SK-N-SH (cell line): ENCODE measurements at regions not wholly inside any gene's neighbourhood (a gene's known extent, or its start where the extent isn't known, plus 50 kb on each side); places are given as distances from the start of the nearest gene placed in this dataset.

Experiments used
- CTCF ChIA-PET: fragments of 300-600, 350-600 bp; formaldehyde crosslinking; extraction: SDS; loops from one replicate; lab custom pipeline; 2021; lab: Yijun Ruan, JAX
- POLR2A ChIA-PET: fragments of 350-600 bp; sonication (Branson Sonifier 250); formaldehyde crosslinking; extraction: SDS; loops from one replicate; lab custom pipeline; 2020; ENCODE audit warnings: antibody characterized with exemption, inconsistent platforms; lab: Yijun Ruan, JAX
- DNase-seq: peaks from one replicate; pipeline ENCODE4 v3.0.0; 2012
- H2AFZ ChIP-seq: fragments of 200-600 bp; sonication (generic); 2 replicates; pipeline ENCODE4 v1.8.1; 2016; ENCODE audit warnings: antibody characterized with exemption, mild to moderate bottlenecking, low read depth
- H3F3A ChIP-seq: fragments of 200-600 bp; sonication (generic); replicated peaks from 2 replicates; pipeline ENCODE3; 2016; ENCODE audit warnings: antibody characterized with exemption, mild to moderate bottlenecking; ENCODE audit not compliant: insufficient read depth
- H3K27ac ChIP-seq, 2 experiments: fragments of 200-500 bp in 1 of 2; fragments of 200-600 bp in 1 of 2; sonication (Bioruptor generic) in 1 of 2; sonication (generic), shearing (Covaris generic) in 1 of 2; 2 replicates each; pipeline versions ENCODE4 v1.5.1 to v1.6.1; 2014 to 2016; ENCODE audit warnings: low read depth in 2 of 2, inconsistent platforms in 1 of 2, low read length in 1 of 2, mild to moderate bottlenecking in 1 of 2, mixed read lengths in 1 of 2
- H3K27me3 ChIP-seq: fragments of 200-600 bp; sonication (generic), shearing (Covaris generic); 2 replicates; pipeline ENCODE4 v1.6.1; 2016; ENCODE audit warnings: mixed run types; ENCODE audit not compliant: insufficient read depth
- H3K36me3 ChIP-seq, 2 experiments: fragments of 200-500 bp in 1 of 2; fragments of 200-600 bp in 1 of 2; sonication (Bioruptor generic) in 1 of 2; sonication (generic) in 1 of 2; replicated peaks in 1 of 2; 2 replicates each; pipeline versions ENCODE3 to v1.5.1; 2014 to 2016; ENCODE audit warnings: low read length in 1 of 2, mild to moderate bottlenecking in 1 of 2; ENCODE audit not compliant: insufficient read depth in 2 of 2, control insufficient read depth in 1 of 2
- H3K4me1 ChIP-seq, 2 experiments: fragments of 200-500 bp in 1 of 2; fragments of 200-600 bp in 1 of 2; sonication (Bioruptor generic) in 1 of 2; sonication (generic), shearing (Covaris generic) in 1 of 2; 2 replicates each; pipeline versions ENCODE4 v1.5.1 to v1.6.1; 2014 to 2016; ENCODE audit warnings: low read depth in 1 of 2, low read length in 1 of 2, mixed run types in 1 of 2; ENCODE audit not compliant: insufficient read depth in 2 of 2, control insufficient read depth in 1 of 2
- H3K4me2 ChIP-seq: fragments of 200-600 bp; sonication (generic), shearing (Covaris generic); 2 replicates; pipeline ENCODE4 v1.6.1; 2017; ENCODE audit warnings: mixed run types
- H3K4me3 ChIP-seq, 2 experiments: fragments of 200-500 bp in 1 of 2; fragments of 200-600 bp in 1 of 2; sonication (Bioruptor generic) in 1 of 2; sonication (generic), shearing (Covaris generic) in 1 of 2; 2 replicates each; pipeline versions ENCODE4 v1.5.1 to v1.8.1; 2014 to 2016; ENCODE audit warnings: low read depth in 2 of 2, inconsistent platforms in 1 of 2, low read length in 1 of 2, mild to moderate bottlenecking in 1 of 2, mixed read lengths in 1 of 2, moderate library complexity in 1 of 2
- H3K79me2 ChIP-seq: fragments of 200-600 bp; sonication (generic); 2 replicates; pipeline ENCODE4 v1.8.1; 2017; ENCODE audit warnings: mild to moderate bottlenecking; ENCODE audit not compliant: insufficient read depth
- H3K9ac ChIP-seq: fragments of 200-600 bp; sonication (generic); 2 replicates; pipeline ENCODE4 v1.6.1; 2017; ENCODE audit warnings: mixed run types
- H3K9me2 ChIP-seq: fragments of 200-600 bp; sonication (generic); 2 replicates; pipeline ENCODE4 v1.6.1; 2017; ENCODE audit warnings: mixed run types
- H3K9me3 ChIP-seq: fragments of 200-600 bp; sonication (generic); 2 replicates; pipeline ENCODE4 v1.6.1; 2017; ENCODE audit warnings: mixed run types, mild to moderate bottlenecking, moderate library complexity
- H4K20me1 ChIP-seq: fragments of 200-600 bp; sonication (generic); 2 replicates; pipeline ENCODE4 v1.6.1; 2017; ENCODE audit warnings: mild to moderate bottlenecking, mixed run types; ENCODE audit not compliant: insufficient read depth
- ELF1 ChIP-seq: IDR thresholded peaks from 2 replicates; pipeline ENCODE4 v1.4.0; 2012
- EP300 ChIP-seq, 2 experiments: IDR thresholded peaks; 2 replicates each; pipeline versions ENCODE4 v1.4.0 to v1.6.1; 2012; ENCODE audit warnings: borderline replicate concordance in 1 of 2, low read depth in 1 of 2, low read length in 1 of 2
- EZH2phosphoT487 ChIP-seq: fragments of 200-600 bp; sonication (generic); IDR thresholded peaks from 2 replicates; pipeline ENCODE4 v1.6.1; 2017; ENCODE audit warnings: low read depth, mixed run types, mild to moderate bottlenecking, antibody characterized with exemption, moderate library complexity, borderline replicate concordance
- GABPA ChIP-seq: IDR thresholded peaks from 2 replicates; pipeline ENCODE4 v1.4.0; 2012; ENCODE audit warnings: low read depth, mild to moderate bottlenecking
- GATA2 ChIP-seq: sonication (generic); formaldehyde crosslinking; IDR thresholded peaks from 2 replicates; pipeline ENCODE4 v1.5.0; 2020; ENCODE audit warnings: mild to moderate bottlenecking, missing genetic modification reagents
- IRF3 ChIP-seq: fragments of 150-350 bp; IDR thresholded peaks from 2 replicates; pipeline ENCODE4 v1.6.1; 2016; ENCODE audit warnings: mild to moderate bottlenecking, low read depth, low read length
- JUND ChIP-seq: IDR thresholded peaks from 2 replicates; pipeline ENCODE4 v1.4.0; 2012
- MXI1 ChIP-seq: IDR thresholded peaks from 2 replicates; pipeline ENCODE4 v1.6.1; 2012; ENCODE audit warnings: mild to moderate bottlenecking, low read depth, low read length, improper control_type of control experiment
- NRF1 ChIP-seq: IDR thresholded peaks from 2 replicates; pipeline ENCODE4 v1.6.1; 2012; ENCODE audit warnings: low read depth, mild to moderate bottlenecking, low read length
- RAD21 ChIP-seq: IDR thresholded peaks from 2 replicates; pipeline ENCODE4 v1.6.1; 2012; ENCODE audit warnings: mild to moderate bottlenecking, low read length
- RCOR1 ChIP-seq: fragments of 150-350 bp; IDR thresholded peaks from 2 replicates; pipeline ENCODE4 v1.6.1; 2017; ENCODE audit warnings: antibody characterized with exemption, low read length
- RFX5 ChIP-seq: IDR thresholded peaks from 2 replicates; pipeline ENCODE4 v1.6.1; 2012; ENCODE audit warnings: mild to moderate bottlenecking, improper control_type of control experiment, low read length
- SIN3A ChIP-seq: IDR thresholded peaks from 2 replicates; pipeline ENCODE4 v1.6.1; 2012; ENCODE audit warnings: low read depth, mild to moderate bottlenecking, low read length, moderate library complexity, borderline replicate concordance
- SMC3 ChIP-seq: IDR thresholded peaks from 2 replicates; pipeline ENCODE4 v1.6.1; 2012; ENCODE audit warnings: low read depth, low read length, improper control_type of control experiment
- TCF12 ChIP-seq: IDR thresholded peaks from 2 replicates; pipeline ENCODE4 v1.4.0; 2012
- TEAD4 ChIP-seq: IDR thresholded peaks from 2 replicates; pipeline ENCODE4 v1.4.0; 2012; ENCODE audit warnings: mild to moderate bottlenecking, borderline replicate concordance; ENCODE audit not compliant: insufficient read depth
- USF2 ChIP-seq: fragments of 150-350 bp; IDR thresholded peaks from 2 replicates; pipeline ENCODE4 v1.6.1; 2017; ENCODE audit warnings: antibody characterized with exemption, low read length, low read depth, borderline replicate concordance
- WGBS: methylation state at CpG from one replicate; pipeline ENCODE4 v1.1.6; 2017; ENCODE audit warnings: low lambda C conversion rate; 5-methylcytosine and 5-hydroxymethylcytosine counted together

GRCh38 chr11:35087648-35088047, 51.3 kb upstream of the CD44 start:
- no peak for TF ChIP-seq EP300 (IDR thresholded peaks at IDR 0.05; ENCODE audit: borderline replicate concordance in 1 of 2, low read depth in 1 of 2, low read length in 1 of 2)
- TF ChIP-seq NRF1, result no peak
- no peak for TF ChIP-seq EZH2phosphoT487
- no peak for TF ChIP-seq MXI1
- TF ChIP-seq, all 33 proteins: peak for 0
- CTCF ChIA-PET, result no interaction called here
- no peak for DNase-seq
- no peaks in the 10 kb centered on the region for H3K27me3 ChIP-seq
- H3K4me1 ChIP-seq, result peaks cover 0 to 13% of the 10 kb centered on the region in 2 experiments; a peak in 2 of 4 replicates
- no peaks in the 10 kb centered on the region for H4K20me1 ChIP-seq
- WGBS, result 40% methylated on average over 1 of the region's 1 CpG
- no peak overlapping the region for H3K4me3 ChIP-seq
- H3F3A ChIP-seq, result peaks cover 10% of the 10 kb centered on the region
- H3K27ac ChIP-seq, result no peak overlapping the region
- POLR2A ChIA-PET, result no interaction called here
- H3K79me2 ChIP-seq, result no peaks in the 10 kb centered on the region
- H3K9me3 ChIP-seq, result no peaks in the 10 kb centered on the region
- no peak overlapping the region for H2AFZ ChIP-seq
- H3K4me2 ChIP-seq, result no peak overlapping the region
- no peak overlapping the region for H3K9ac ChIP-seq
- H3K9me2 ChIP-seq, result no peaks in the 10 kb centered on the region
- H3K36me3 ChIP-seq, result no peaks in the 10 kb centered on the region

GRCh38 chr11:35088226-35088625, 50.7 kb upstream of the CD44 start:
- Histone ChIP-seq H4K20me1 (no peaks in the 10 kb centered on the region), H3K27ac (no peak overlapping the region), H3K4me2 (no peak overlapping the region), H3K27me3 (no peaks in the 10 kb centered on the region), H2AFZ (no peak overlapping the region), H3K4me3 (no peak overlapping the region), H3K9me2 (no peaks in the 10 kb centered on the region), H3K4me1 (peaks cover 0 to 7% of the 10 kb centered on the region in 2 experiments; a peak in 2 of 4 replicates), H3K79me2 (no peaks in the 10 kb centered on the region), H3F3A (peaks cover 5% of the 10 kb centered on the region), H3K9ac (no peak overlapping the region), H3K9me3 (no peaks in the 10 kb centered on the region), H3K36me3 (no peaks in the 10 kb centered on the region)
- no peak for TF ChIP-seq SMC3
- no peak for TF ChIP-seq RAD21
- no peak for TF ChIP-seq GATA2 (CRISPR knock-in tag)
- TF ChIP-seq EZH2phosphoT487, result no peak
- ChIA-PET POLR2A (no interaction called here), CTCF (no interaction called here)
- DNase-seq, result no peak
- 95% methylated on average over 2 of the region's 2 CpGs for WGBS

- Histone ChIP-seq H3F3A (peaks cover 5% of the 10 kb centered on the region), H3K4me1 (peaks cover 0 to 4% of the 10 kb centered on the region in 2 experiments; a peak in 1 of 4 replicates), H3K9ac (no peak overlapping the region), H3K79me2 (no peaks in the 10 kb centered on the region), H3K9me3 (no peaks in the 10 kb centered on the region), H3K27ac (no peak overlapping the region), H2AFZ (no peak overlapping the region), H3K36me3 (no peaks in the 10 kb centered on the region), H3K9me2 (no peaks in the 10 kb centered on the region), H3K27me3 (no peaks in the 10 kb centered on the region), H4K20me1 (no peaks in the 10 kb centered on the region), H3K4me3 (no peak overlapping the region), H3K4me2 (no peak overlapping the region)
- 79% methylated on average over 4 of the region's 4 CpGs for WGBS
- CTCF ChIA-PET, result interaction anchor here (0.7 to 1.0 kb wide), 2 partner anchors 9 to 25 kb away, joined by 3 read pairs; no protein-coding TSS in a partner anchor
- DNase-seq, result no peak
- POLR2A ChIA-PET, result no interaction called here
- TF ChIP-seq GABPA, result no peak
- no peak for TF ChIP-seq EZH2phosphoT487
- no peak for TF ChIP-seq RCOR1
- TF ChIP-seq TEAD4, result no peak
- TF ChIP-seq NRF1, result no peak
- TF ChIP-seq JUND, result no peak
- TF ChIP-seq IRF3, result no peak
- TF ChIP-seq USF2, result no peak
- no peak for TF ChIP-seq MXI1
- TF ChIP-seq TCF12, result no peak
- TF ChIP-seq GATA2 (CRISPR knock-in tag), result no peak
- TF ChIP-seq RFX5, result no peak
- no peak for TF ChIP-seq EP300 (IDR thresholded peaks at IDR 0.05; ENCODE audit: borderline replicate concordance in 1 of 2, low read depth in 1 of 2, low read length in 1 of 2)
- no peak for TF ChIP-seq ELF1
- no peak for TF ChIP-seq SIN3A
These were observed 50.3 kb upstream of the CD44 start for GRCh38 chr11:35088676-35089075.
